Retinal pigment epithelial cell (primary cell): ENCODE measurements at regions not wholly inside any gene's neighbourhood (a gene's known extent, or its start where the extent isn't known, plus 50 kb on each side); places are given as distances from the start of the nearest gene placed in this dataset.

Source experiments
- DNase-seq: peaks from one replicate; pipeline ENCODE4 v3.0.0-alpha.2; 2010; ENCODE audit warnings: low read depth
- H3K4me3 ChIP-seq: 2 replicates; pipeline ENCODE4 v1.5.1; 2011; ENCODE audit warnings: mild to moderate bottlenecking, low read length, control low read depth, moderate library complexity
- TF ChIP-seq, protein P1 (sequence below): conservative IDR thresholded peaks from 2 replicates; pipeline ENCODE4 v1.5.1; 2011; ENCODE audit warnings: low read depth, low read length, control low read depth, inconsistent platforms

GRCh38 chr6:144886682-144887081 is 601.5 kb downstream of the UTRN start:
- TF ChIP-seq, protein P1, sequence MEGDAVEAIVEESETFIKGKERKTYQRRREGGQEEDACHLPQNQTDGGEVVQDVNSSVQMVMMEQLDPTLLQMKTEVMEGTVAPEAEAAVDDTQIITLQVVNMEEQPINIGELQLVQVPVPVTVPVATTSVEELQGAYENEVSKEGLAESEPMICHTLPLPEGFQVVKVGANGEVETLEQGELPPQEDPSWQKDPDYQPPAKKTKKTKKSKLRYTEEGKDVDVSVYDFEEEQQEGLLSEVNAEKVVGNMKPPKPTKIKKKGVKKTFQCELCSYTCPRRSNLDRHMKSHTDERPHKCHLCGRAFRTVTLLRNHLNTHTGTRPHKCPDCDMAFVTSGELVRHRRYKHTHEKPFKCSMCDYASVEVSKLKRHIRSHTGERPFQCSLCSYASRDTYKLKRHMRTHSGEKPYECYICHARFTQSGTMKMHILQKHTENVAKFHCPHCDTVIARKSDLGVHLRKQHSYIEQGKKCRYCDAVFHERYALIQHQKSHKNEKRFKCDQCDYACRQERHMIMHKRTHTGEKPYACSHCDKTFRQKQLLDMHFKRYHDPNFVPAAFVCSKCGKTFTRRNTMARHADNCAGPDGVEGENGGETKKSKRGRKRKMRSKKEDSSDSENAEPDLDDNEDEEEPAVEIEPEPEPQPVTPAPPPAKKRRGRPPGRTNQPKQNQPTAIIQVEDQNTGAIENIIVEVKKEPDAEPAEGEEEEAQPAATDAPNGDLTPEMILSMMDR: no peak
- no peak overlapping the region for H3K4me3 ChIP-seq
- no peak for DNase-seq

GRCh38 chr6:144888621-144889020 is 603.5 kb downstream of the UTRN start:
- no peak for DNase-seq
- TF ChIP-seq, protein P1: no peak
- H3K4me3 ChIP-seq: no peak overlapping the region

DNA sequence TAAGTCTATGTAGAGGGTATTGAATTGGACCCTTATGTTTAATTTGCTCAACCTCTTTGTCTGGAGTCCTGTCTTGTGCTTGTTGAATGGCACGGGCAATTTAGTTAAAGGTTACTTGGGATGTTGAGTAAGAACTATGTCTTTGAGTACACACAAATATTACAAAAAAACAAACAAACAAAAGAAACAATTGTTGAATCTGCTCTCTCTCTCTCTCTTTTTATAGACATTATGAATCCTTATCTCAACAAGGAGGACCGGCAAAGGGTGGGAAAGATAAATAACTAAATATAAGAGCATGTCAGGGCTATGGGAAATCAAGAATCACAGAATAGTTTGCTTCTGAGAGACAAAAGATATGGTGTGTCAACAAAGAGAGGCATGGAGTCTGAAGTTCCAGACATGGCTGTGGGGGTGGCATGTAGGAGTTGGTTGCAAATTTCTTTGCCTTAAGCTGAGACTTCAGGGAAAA is 608.6 kb downstream of the UTRN start:
- DNase-seq: no peak
- TF ChIP-seq, protein P1: no peak
- no peak overlapping the region for H3K4me3 ChIP-seq

DNA sequence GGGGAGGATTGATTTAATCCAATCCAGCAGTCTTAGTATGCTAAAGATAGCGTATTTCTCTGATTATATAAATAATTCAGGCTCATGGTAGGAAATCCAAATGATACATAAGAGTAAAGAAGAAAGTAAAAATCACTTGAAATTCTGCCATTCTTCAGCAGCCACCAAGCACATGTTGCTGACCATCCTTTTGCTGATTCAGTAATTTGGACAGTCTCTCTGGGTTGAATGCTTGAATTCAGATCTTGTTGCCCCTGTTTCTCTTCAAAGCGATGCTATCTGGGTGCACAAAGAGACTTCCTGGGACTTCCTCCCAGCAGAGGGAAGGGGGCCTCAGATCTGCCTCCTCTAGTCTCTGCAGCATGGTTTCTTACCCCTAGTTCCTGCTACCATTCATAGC is 609.1 kb downstream of the UTRN start:
- H3K4me3 ChIP-seq: no peak overlapping the region
- DNase-seq: no peak
- TF ChIP-seq, protein P1: no peak

- no peak for DNase-seq
- TF ChIP-seq, protein P1: no peak
- H3K4me3 ChIP-seq: no peak overlapping the region
Measured at GRCh38 chr6:144895313-144896278, 610.5 kb downstream of the UTRN start.

- TF ChIP-seq, protein P1: no peak
- H3K4me3 ChIP-seq: no peak overlapping the region
- no peak for DNase-seq
Measured at GRCh38 chr6:144896289-144896688, 611.2 kb downstream of the UTRN start.

DNA sequence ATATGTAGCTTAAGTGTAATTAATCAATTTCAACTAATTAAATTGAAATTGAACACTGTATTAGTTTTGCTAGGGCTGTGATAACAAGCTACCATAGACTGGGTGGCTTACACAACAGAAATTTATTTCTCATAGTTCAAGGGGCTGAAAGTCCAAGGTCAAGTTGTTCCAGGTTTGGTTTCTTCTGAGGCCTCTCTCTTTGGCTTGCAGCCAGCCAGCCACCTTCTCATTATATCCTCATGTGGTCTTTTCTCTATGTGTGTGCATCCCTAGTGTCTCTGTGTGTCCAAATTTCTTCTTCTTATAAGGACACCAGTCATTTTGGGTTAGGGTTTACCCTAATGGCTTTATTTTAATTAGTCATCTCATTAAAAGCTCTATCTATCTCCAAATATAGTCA is 611.7 kb downstream of the UTRN start:
- no peak overlapping the region for H3K4me3 ChIP-seq
- TF ChIP-seq, protein P1: no peak

More for the DNA sequence above, 611.7 kb downstream of the UTRN start:
- no peak for DNase-seq
